ENCODE measurements at regions not wholly inside any gene's neighbourhood (a gene's known extent, or its start where the extent isn't known, plus 50 kb on each side); places are given as distances from the start of the nearest gene placed in this dataset.

DNA sequence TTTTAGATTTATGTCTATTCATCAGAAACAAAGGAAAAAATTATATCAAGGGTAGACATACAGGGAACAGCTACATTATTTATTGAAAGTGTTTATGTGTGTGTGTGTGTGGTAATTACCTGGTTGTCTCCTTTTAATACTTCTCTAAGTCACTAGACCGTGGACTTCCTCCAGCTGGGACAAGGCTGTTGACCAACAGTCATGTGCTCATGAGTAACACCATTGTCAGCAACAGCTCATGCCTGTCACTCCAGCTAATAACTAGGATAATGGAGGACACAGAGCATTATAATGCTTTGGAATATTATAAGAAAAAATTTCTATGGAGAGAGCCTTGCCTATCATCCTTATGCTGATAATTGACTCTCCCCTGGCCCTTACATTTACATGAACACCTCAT, 125.3 kb upstream of the SALL1 start:
- no peak for ATAC-seq

DNA sequence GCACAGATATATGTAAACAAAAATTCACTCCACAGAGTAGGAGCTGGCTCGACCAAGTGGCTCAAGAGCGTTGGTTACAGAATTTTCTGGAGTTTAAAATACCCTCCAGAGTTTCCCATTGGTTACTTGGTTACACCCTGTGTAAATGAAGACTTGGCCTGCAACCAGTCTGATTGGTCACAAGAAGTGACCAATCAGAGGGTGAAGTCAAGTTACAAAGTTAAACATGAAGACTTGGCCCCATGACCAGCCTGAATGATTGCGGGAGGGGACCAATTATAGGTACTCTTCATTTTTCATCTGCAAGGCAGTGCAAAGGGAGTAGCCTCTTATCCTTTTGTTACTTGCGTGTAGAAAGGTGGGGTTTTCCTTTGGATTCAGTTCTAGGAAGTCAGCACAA, 121.3 kb upstream of the SALL1 start:
- TF ChIP-seq PPARA (CRISPR knock-in tag; IDR thresholded peaks at IDR 0.05; ENCODE audit: borderline replicate concordance), result no peak
- no peak for TF ChIP-seq ISL1 (CRISPR knock-in tag; IDR thresholded peaks at IDR 0.05)
- no peak for ATAC-seq

More for the DNA sequence above, 125.3 kb upstream of the SALL1 start:
- TF ChIP-seq ZNF70 (CRISPR knock-in tag; IDR thresholded peaks at IDR 0.05) (no peak), PPARA (CRISPR knock-in tag; IDR thresholded peaks at IDR 0.05; ENCODE audit: borderline replicate concordance) (no peak), ZNF8 (CRISPR knock-in tag; IDR thresholded peaks at IDR 0.05) (no peak), GLIS3 (CRISPR knock-in tag; IDR thresholded peaks at IDR 0.05) (no peak), ISL1 (CRISPR knock-in tag; IDR thresholded peaks at IDR 0.05) (no peak), ARNTL (CRISPR knock-in tag; IDR thresholded peaks at IDR 0.05; ENCODE audit: borderline replicate concordance, low read depth) (no peak), TOX (CRISPR knock-in tag; IDR thresholded peaks at IDR 0.05; ENCODE audit: borderline replicate concordance) (no peak), TCF4 (CRISPR knock-in tag; IDR thresholded peaks at IDR 0.05; ENCODE audit: borderline replicate concordance) (no peak), ESRRG (CRISPR knock-in tag; IDR thresholded peaks at IDR 0.05) (no peak), OSR1 (CRISPR knock-in tag; IDR thresholded peaks at IDR 0.05) (no peak), ZFP30 (CRISPR knock-in tag; IDR thresholded peaks at IDR 0.05) (no peak)

DNA sequence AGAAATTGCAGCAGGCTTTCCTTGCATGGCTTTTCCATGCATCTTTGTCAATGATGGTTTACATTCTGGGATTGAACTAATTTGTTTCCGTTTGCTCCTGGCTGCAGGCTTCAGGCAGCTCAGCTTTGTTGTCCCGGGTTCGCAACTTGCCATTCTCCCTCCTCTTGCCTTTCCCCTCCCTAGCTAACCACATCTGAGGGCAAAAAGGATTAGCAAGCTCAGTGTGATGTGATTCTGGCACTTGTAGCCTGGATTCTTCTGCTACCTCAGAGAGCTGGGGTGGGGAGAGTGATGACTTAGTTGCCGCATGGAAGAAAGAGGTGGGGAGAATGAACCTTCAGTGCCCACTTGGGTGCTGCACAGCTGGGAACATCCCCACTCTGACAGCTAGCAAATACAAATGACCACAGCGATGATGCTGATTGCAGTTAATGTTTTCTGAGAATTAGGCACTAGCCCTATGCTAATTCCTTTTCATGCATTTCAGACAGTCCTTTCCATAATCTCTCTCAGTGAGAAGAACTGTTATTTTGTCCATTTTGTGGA, 120.2 kb upstream of the SALL1 start:
- TF ChIP-seq TOX (CRISPR knock-in tag; IDR thresholded peaks at IDR 0.05; ENCODE audit: borderline replicate concordance) (no peak), ZC3H10 (CRISPR knock-in tag; IDR thresholded peaks at IDR 0.05) (no peak), ISL1 (CRISPR knock-in tag; IDR thresholded peaks at IDR 0.05) (no peak), ESRRG (CRISPR knock-in tag; IDR thresholded peaks at IDR 0.05) (no peak), RARB (CRISPR knock-in tag; IDR thresholded peaks at IDR 0.05) (no peak), ZFP30 (CRISPR knock-in tag; IDR thresholded peaks at IDR 0.05) (no peak), ARNTL (CRISPR knock-in tag; IDR thresholded peaks at IDR 0.05; ENCODE audit: borderline replicate concordance, low read depth) (no peak), BACH2 (CRISPR knock-in tag; IDR thresholded peaks at IDR 0.05; ENCODE audit: borderline replicate concordance) (no peak), ZNF565 (CRISPR knock-in tag; conservative IDR thresholded peaks at IDR 0.05; ENCODE audit: low read depth) (no peak), ZNF8 (CRISPR knock-in tag; IDR thresholded peaks at IDR 0.05) (no peak), PPARA (CRISPR knock-in tag; IDR thresholded peaks at IDR 0.05; ENCODE audit: borderline replicate concordance) (no peak), SNAI2 (CRISPR knock-in tag; IDR thresholded peaks at IDR 0.05) (no peak)
- TF ChIP-seq, protein P1, sequence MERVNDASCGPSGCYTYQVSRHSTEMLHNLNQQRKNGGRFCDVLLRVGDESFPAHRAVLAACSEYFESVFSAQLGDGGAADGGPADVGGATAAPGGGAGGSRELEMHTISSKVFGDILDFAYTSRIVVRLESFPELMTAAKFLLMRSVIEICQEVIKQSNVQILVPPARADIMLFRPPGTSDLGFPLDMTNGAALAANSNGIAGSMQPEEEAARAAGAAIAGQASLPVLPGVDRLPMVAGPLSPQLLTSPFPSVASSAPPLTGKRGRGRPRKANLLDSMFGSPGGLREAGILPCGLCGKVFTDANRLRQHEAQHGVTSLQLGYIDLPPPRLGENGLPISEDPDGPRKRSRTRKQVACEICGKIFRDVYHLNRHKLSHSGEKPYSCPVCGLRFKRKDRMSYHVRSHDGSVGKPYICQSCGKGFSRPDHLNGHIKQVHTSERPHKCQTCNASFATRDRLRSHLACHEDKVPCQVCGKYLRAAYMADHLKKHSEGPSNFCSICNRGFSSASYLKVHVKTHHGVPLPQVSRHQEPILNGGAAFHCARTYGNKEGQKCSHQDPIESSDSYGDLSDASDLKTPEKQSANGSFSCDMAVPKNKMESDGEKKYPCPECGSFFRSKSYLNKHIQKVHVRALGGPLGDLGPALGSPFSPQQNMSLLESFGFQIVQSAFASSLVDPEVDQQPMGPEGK (CRISPR knock-in tag; IDR thresholded peaks at IDR 0.05; ENCODE audit: borderline replicate concordance), result no peak
- TF ChIP-seq, protein P2, sequence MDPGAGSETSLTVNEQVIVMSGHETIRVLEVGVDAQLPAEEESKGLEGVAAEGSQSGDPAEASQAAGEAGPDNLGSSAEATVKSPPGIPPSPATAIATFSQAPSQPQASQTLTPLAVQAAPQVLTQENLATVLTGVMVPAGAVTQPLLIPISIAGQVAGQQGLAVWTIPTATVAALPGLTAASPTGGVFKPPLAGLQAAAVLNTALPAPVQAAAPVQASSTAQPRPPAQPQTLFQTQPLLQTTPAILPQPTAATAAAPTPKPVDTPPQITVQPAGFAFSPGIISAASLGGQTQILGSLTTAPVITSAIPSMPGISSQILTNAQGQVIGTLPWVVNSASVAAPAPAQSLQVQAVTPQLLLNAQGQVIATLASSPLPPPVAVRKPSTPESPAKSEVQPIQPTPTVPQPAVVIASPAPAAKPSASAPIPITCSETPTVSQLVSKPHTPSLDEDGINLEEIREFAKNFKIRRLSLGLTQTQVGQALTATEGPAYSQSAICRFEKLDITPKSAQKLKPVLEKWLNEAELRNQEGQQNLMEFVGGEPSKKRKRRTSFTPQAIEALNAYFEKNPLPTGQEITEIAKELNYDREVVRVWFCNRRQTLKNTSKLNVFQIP (CRISPR knock-in tag; IDR thresholded peaks at IDR 0.05; ENCODE audit: borderline replicate concordance, low read depth), result no peak
- ATAC-seq, result no peak

DNA sequence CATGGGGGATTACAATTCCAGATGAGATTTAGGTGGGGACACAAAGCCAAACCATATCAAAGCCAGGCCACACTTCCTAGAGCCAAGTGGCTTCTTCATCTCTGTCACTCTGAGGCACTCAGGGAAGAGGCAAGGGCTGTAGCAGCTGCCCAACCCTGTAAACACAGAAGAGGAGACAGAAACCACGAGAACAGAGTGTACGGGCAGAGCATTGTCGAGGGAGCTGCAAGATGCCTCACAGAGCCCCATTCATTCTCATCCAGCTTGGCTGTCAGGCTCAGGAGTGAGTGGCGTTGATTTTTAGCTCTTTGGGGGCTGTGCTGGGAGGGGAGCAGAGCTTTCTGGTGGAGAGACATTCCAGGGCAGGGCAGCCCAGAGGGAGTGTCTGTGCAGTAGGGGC, 117.2 kb upstream of the SALL1 start:
- TF ChIP-seq ZFP30 (CRISPR knock-in tag; IDR thresholded peaks at IDR 0.05), result no peak
- TF ChIP-seq, protein P3, sequence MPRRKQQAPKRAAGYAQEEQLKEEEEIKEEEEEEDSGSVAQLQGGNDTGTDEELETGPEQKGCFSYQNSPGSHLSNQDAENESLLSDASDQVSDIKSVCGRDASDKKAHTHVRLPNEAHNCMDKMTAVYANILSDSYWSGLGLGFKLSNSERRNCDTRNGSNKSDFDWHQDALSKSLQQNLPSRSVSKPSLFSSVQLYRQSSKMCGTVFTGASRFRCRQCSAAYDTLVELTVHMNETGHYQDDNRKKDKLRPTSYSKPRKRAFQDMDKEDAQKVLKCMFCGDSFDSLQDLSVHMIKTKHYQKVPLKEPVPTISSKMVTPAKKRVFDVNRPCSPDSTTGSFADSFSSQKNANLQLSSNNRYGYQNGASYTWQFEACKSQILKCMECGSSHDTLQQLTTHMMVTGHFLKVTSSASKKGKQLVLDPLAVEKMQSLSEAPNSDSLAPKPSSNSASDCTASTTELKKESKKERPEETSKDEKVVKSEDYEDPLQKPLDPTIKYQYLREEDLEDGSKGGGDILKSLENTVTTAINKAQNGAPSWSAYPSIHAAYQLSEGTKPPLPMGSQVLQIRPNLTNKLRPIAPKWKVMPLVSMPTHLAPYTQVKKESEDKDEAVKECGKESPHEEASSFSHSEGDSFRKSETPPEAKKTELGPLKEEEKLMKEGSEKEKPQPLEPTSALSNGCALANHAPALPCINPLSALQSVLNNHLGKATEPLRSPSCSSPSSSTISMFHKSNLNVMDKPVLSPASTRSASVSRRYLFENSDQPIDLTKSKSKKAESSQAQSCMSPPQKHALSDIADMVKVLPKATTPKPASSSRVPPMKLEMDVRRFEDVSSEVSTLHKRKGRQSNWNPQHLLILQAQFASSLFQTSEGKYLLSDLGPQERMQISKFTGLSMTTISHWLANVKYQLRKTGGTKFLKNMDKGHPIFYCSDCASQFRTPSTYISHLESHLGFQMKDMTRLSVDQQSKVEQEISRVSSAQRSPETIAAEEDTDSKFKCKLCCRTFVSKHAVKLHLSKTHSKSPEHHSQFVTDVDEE (CRISPR knock-in tag; IDR thresholded peaks at IDR 0.05), result no peak
- TF ChIP-seq SNAI2 (CRISPR knock-in tag; IDR thresholded peaks at IDR 0.05), result no peak
- no peak for TF ChIP-seq ZNF8 (CRISPR knock-in tag; IDR thresholded peaks at IDR 0.05)
- TF ChIP-seq, protein P1 (CRISPR knock-in tag; IDR thresholded peaks at IDR 0.05; ENCODE audit: borderline replicate concordance), result no peak
- TF ChIP-seq, protein P4, sequence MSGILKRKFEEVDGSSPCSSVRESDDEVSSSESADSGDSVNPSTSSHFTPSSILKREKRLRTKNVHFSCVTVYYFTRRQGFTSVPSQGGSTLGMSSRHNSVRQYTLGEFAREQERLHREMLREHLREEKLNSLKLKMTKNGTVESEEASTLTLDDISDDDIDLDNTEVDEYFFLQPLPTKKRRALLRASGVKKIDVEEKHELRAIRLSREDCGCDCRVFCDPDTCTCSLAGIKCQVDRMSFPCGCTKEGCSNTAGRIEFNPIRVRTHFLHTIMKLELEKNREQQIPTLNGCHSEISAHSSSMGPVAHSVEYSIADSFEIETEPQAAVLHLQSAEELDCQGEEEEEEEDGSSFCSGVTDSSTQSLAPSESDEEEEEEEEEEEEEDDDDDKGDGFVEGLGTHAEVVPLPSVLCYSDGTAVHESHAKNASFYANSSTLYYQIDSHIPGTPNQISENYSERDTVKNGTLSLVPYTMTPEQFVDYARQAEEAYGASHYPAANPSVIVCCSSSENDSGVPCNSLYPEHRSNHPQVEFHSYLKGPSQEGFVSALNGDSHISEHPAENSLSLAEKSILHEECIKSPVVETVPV (CRISPR knock-in tag; IDR thresholded peaks at IDR 0.05), result no peak
- TF ChIP-seq, protein P5, sequence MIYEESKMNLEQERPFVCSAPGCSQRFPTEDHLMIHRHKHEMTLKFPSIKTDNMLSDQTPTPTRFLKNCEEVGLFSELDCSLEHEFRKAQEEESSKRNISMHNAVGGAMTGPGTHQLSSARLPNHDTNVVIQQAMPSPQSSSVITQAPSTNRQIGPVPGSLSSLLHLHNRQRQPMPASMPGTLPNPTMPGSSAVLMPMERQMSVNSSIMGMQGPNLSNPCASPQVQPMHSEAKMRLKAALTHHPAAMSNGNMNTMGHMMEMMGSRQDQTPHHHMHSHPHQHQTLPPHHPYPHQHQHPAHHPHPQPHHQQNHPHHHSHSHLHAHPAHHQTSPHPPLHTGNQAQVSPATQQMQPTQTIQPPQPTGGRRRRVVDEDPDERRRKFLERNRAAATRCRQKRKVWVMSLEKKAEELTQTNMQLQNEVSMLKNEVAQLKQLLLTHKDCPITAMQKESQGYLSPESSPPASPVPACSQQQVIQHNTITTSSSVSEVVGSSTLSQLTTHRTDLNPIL (CRISPR knock-in tag; IDR thresholded peaks at IDR 0.05; ENCODE audit: low read depth), result no peak
- no peak for ATAC-seq
